ENCODE measurements at regions not wholly inside any gene's neighbourhood (a gene's known extent, or its start where the extent isn't known, plus 50 kb on each side); places are given as distances from the start of the nearest gene placed in this dataset.

GRCh38 chr1:221565711-221566110, 176.2 kb downstream of the DUSP10 start:
- ATAC-seq (no peak), DNase-seq (no peak)
- no peak overlapping the region for H3K27ac ChIP-seq
- intact Hi-C loops (cut with DNase I) = no loop called here
- H3K4me1 ChIP-seq = peaks cover 6% of the 10 kb centered on the region
- no peaks in the 10 kb centered on the region for H3K27me3 ChIP-seq (ENCODE audit: low read depth)
- no peaks in the 10 kb centered on the region for H3K9me3 ChIP-seq
- TF ChIP-seq CTCF (IDR thresholded peaks at IDR 0.05) = no peak
- H3K4me3 ChIP-seq = no peak overlapping the region
- no peaks in the 10 kb centered on the region for H3K36me3 ChIP-seq

GRCh38 chr1:221567859-221568507, 173.9 kb downstream of the DUSP10 start:
- intact Hi-C loops (cut with DNase I) = no loop called here
- H3K4me1 ChIP-seq = peaks cover 6% of the 10 kb centered on the region
- no peak for ATAC-seq

GRCh38 chr1:221573756-221574155, 168.1 kb downstream of the DUSP10 start:
- DNase-seq (no peak), ATAC-seq (peak in 1 of 2 donors; percentile 25)
- H3K9me3 ChIP-seq = no peaks in the 10 kb centered on the region
- intact Hi-C loops (cut with DNase I) = no loop called here
- no peaks in the 10 kb centered on the region for H3K27me3 ChIP-seq (ENCODE audit: low read depth)
- H3K4me1 ChIP-seq = no peaks in the 10 kb centered on the region
- H3K36me3 ChIP-seq = no peaks in the 10 kb centered on the region
- no peak overlapping the region for H3K4me3 ChIP-seq
- H3K27ac ChIP-seq = no peak overlapping the region
- TF ChIP-seq CTCF (IDR thresholded peaks at IDR 0.05) = no peak

More at GRCh38 chr1:221567859-221568507, 173.9 kb downstream of the DUSP10 start:
- no peak for DNase-seq
- Histone ChIP-seq H3K4me3 (no peak overlapping the region), H3K9me3 (no peaks in the 10 kb centered on the region), H3K27ac (no peak overlapping the region), H3K36me3 (no peaks in the 10 kb centered on the region), H3K27me3 (ENCODE audit: low read depth) (no peaks in the 10 kb centered on the region)
- TF ChIP-seq CTCF (IDR thresholded peaks at IDR 0.05) = no peak

- no peaks in the 10 kb centered on the region for H3K9me3 ChIP-seq
- ATAC-seq = no peak
- no peak overlapping the region for H3K4me3 ChIP-seq
- H3K27me3 ChIP-seq (ENCODE audit: low read depth) = no peaks in the 10 kb centered on the region
- H3K36me3 ChIP-seq = no peaks in the 10 kb centered on the region
- no peaks in the 10 kb centered on the region for H3K4me1 ChIP-seq
- no peak for DNase-seq
- no peak overlapping the region for H3K27ac ChIP-seq
- no peak for TF ChIP-seq CTCF (IDR thresholded peaks at IDR 0.05)
- intact Hi-C loops (cut with DNase I) = no loop called here
These were observed 167.4 kb downstream of the DUSP10 start for GRCh38 chr1:221574529-221574928.

- Histone ChIP-seq H3K27ac (no peak overlapping the region), H3K9me3 (no peaks in the 10 kb centered on the region), H3K27me3 (ENCODE audit: low read depth) (no peaks in the 10 kb centered on the region), H3K36me3 (no peaks in the 10 kb centered on the region), H3K4me3 (no peak overlapping the region), H3K4me1 (no peaks in the 10 kb centered on the region)
- intact Hi-C loops (cut with DNase I) = no loop called here
- TF ChIP-seq CTCF (IDR thresholded peaks at IDR 0.05) = no peak
- DNase-seq = no peak
- no peak for ATAC-seq
These were observed 166.3 kb downstream of the DUSP10 start for GRCh38 chr1:221575605-221576004.
